NCI-H526 treated with DMSO at 0.1 percent for 48 hours (cell line): ENCODE measurements at regions not wholly inside any gene's neighbourhood (a gene's known extent, or its start where the extent isn't known, plus 50 kb on each side); places are given as distances from the start of the nearest gene placed in this dataset.
"Not testable (repeated sequence)": the region's sequence is repeated elsewhere in the genome, so short reads cannot be mapped to it uniquely, and the experiment has no call there.

Experiments
- DNase-seq: peaks from one replicate; lab custom pipeline; 2025; lab: John Stamatoyannopoulos, UW

GRCh38 chr2:64251497-64252250, 107.5 kb upstream of the PELI1 start:
- DNase-seq: no peak

GRCh38 chr2:64252251-64252978, 108.2 kb upstream of the PELI1 start:
- not testable (repeated sequence) for DNase-seq

- DNase-seq: not testable (repeated sequence)
Observed at GRCh38 chr2:64253421-64253820, 109.2 kb upstream of the PELI1 start.

GRCh38 chr2:64258566-64258965, 114.3 kb upstream of the PELI1 start:
- DNase-seq: no peak

- no peak for DNase-seq
Observed at GRCh38 chr2:64259312-64259711, 115.1 kb upstream of the PELI1 start.

GRCh38 chr2:64260093-64260803, 116.0 kb upstream of the PELI1 start:
- DNase-seq: no peak

GRCh38 chr2:64260817-64261216, 116.6 kb upstream of the PELI1 start:
- DNase-seq: no peak

GRCh38 chr2:64262071-64262470, 117.9 kb upstream of the PELI1 start:
- DNase-seq: no peak

- DNase-seq: no peak
Observed at GRCh38 chr2:64262816-64263215, 118.6 kb upstream of the PELI1 start.

- no peak for DNase-seq
Observed at GRCh38 chr2:64263315-64263714, 119.1 kb upstream of the PELI1 start.

GRCh38 chr2:64267699-64268098, 123.5 kb upstream of the PELI1 start:
- no peak for DNase-seq

GRCh38 chr2:64268330-64269048, 124.3 kb upstream of the PELI1 start:
- DNase-seq: no peak

- DNase-seq: no peak
Observed at GRCh38 chr2:64273524-64274398, 129.5 kb upstream of the PELI1 start.

GRCh38 chr2:64274399-64275173, 130.4 kb upstream of the PELI1 start:
- no peak for DNase-seq

GRCh38 chr2:64275174-64275466, 130.9 kb upstream of the PELI1 start:
- no peak for DNase-seq

GRCh38 chr2:64276417-64277095, 132.3 kb upstream of the PELI1 start:
- no peak for DNase-seq

GRCh38 chr2:64277101-64277849, 133.1 kb upstream of the PELI1 start:
- DNase-seq: no peak

GRCh38 chr2:64280812-64281211, 136.6 kb upstream of the PELI1 start:
- DNase-seq: not testable (repeated sequence)

- DNase-seq: no peak
Observed at GRCh38 chr2:64283006-64283570, 138.9 kb upstream of the PELI1 start.
